NCI-H2081 (cell line): ENCODE measurements at regions not wholly inside any gene's neighbourhood (a gene's known extent, or its start where the extent isn't known, plus 50 kb on each side); places are given as distances from the start of the nearest gene placed in this dataset.

Source experiments
- DNase-seq, 2 experiments: peaks; one replicate each; lab custom pipeline; 2025; lab: John Stamatoyannopoulos, UW

DNA sequence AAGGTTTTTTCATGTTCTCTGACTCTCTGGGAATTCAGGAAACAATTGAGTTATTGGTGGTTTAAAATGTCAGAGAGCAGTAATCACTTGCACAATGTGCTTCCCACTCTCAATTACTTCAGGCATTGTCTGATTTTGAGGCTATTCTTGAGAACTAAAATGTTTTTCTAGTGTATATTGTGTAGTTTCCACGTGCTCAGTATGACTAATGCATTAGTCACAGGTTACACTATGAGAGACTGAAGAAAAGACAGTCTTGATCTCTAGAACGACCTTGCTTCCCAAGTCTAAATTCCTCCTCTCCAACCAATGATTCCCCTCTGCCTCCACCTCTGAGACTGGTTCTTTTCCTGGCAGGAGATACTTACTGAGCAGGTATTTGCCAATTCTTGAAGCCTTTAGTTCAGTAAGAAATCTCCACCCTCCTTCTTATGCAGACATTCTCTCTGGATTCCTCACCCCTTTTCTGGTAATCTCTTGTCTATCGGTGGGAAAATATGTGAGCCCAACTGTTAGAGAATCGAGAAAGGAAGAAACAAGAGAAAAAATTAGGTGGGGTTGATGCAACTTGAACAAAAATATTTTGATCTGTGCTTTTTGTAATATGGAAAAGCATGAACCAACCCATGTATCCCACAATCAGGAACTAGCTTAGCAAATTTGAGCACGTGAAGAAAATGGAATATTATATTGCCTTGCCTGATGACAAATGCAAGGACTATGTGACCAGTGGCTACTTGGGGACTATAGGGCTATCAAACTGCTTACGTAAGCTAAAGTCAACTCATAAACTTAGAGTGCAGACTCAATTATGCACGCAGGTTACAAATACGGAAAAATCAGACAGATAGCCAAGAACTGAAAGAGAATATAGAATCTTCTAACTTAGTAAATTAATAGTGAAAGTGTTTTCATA, 61.1 kb upstream of the SLC22A16 start:
- DNase-seq, result no peak

- DNase-seq, result no peak
Measured at GRCh38 chr6:110534731-110535492, 58.5 kb upstream of the SLC22A16 start.

DNA sequence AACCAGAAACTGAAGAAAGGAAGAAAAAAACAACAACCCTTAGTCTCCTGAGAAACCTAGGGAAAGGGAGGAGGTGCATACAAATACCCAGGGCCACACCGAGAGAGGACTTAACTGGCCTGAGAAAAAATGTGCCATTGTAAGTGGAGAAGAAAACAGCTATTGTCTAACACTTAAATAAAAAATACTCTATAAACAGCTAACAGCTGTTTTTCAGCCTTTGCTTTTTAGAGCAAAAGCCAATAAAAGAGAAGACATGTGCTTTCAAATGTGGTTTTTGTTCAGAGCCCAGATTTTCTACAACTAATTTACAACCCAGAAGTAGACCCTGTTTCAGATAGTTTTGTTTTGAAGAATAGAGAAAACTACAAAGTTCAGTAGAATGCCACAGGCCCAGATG, 56.0 kb upstream of the SLC22A16 start:
- no peak for DNase-seq

GRCh38 chr6:110530671-110531070, 54.3 kb upstream of the SLC22A16 start:
- no peak for DNase-seq

DNA sequence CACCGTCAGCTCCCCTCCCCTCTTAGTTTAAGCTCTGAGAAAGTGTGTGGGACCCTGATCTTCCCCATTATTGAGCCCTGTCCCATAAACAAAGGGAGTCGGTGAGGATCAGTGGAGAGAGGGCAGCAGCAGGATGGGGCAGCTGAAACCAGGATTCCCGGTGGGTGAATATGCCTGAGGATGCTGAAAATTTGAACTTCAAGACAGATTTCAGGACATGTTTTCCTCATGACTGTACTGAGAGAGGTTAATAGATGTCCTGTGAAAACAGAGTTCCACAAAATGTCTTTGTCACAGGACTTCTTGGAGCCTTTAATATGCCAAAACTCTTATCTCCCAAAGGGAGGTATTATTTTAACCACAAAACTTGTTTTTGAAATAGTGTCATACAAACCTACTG, 53.5 kb upstream of the SLC22A16 start:
- DNase-seq, result no peak

- no peak for DNase-seq
Measured at GRCh38 chr6:110529355-110529754, 52.9 kb upstream of the SLC22A16 start.

GRCh38 chr6:110528930-110529325, 52.5 kb upstream of the SLC22A16 start:
- DNase-seq, result no peak

DNA sequence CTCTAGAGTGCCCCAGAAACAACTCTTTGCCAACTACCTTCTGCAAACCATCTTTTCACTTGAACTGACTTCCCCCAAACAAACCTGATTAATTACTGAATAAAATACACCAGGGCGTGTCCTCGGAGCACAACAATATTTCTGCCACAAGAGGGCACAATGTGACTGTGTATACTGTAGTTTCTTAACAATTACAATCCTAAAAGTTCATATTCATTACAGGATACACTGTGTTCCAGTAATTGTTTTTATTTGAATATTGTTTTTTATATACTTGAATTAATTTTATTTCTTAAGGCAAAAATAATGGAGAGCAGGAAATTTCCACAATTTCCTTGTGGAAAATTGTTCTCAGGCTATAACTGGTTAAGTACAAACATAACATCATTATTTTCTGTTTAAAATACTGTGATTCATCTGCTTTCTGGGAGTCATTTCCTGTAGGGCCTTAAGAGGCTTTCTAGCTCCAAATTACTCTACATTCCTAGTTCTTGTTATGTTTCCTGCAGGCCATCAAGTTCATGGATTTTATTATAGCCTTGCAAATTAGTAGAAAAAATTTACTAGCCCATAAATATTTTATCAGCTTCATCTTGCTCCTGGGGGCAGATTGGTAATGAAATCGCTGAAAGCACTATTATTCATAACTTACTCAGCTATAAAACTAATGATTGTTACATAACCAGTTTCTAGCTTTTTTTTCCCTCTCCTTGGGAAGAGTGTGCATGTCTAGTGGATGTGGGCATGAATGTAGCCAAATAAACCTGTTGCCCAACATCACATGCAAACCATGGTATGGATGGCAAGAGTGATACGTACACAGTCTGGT, 51.9 kb upstream of the SLC22A16 start:
- peak; percentile 16 to 63 for DNase-seq

- DNase-seq, result no peak
Measured at GRCh38 chr6:110527516-110527915, 51.1 kb upstream of the SLC22A16 start.

- DNase-seq, result no peak
Measured at GRCh38 chr6:110526726-110527125, 50.3 kb upstream of the SLC22A16 start.
